HepG2 (cell line): ENCODE measurements at regions not wholly inside any gene's neighbourhood (a gene's known extent, or its start where the extent isn't known, plus 50 kb on each side); places are given as distances from the start of the nearest gene placed in this dataset.

Source experiments
- ATAC-seq: fragments of 200-7000 bp; cut with Tn5 transposase; 3 replicates; pipeline ENCODE4 v1.9.1; 2020; ENCODE audit warnings: mild to moderate bottlenecking, moderate library complexity
- BruUV-seq: library from RNA; stranded (reverse); fragments of 400-500 nt; replicated peaks from 2 replicates; lab custom pipeline; 2021; lab: Mats Ljungman, UMichigan
- CTCF ChIA-PET: fragments of 300-600 bp; formaldehyde crosslinking; extraction: SDS; loops from one replicate; lab custom pipeline; 2021; ENCODE audit warnings: low total read pairs, inconsistent platforms, low intra/inter-chr PET ratio; lab: Yijun Ruan, JAX
- POLR2A ChIA-PET: fragments of 350-600 bp; sonication (Branson Sonifier 250); formaldehyde crosslinking; loops from one replicate; lab custom pipeline; 2020; ENCODE audit warnings: antibody characterized with exemption, inconsistent platforms; lab: Yijun Ruan, JAX
- DNase-seq: peaks from one replicate; pipeline ENCODE4 v3.0.0-alpha.2; 2015; ENCODE audit warnings: low spot score
- FAIRE-seq: peaks from 3 replicates; lab custom pipeline; 2011; peaks lifted over from hg19 to GRCh38; lab: Jason Lieb, UNC
- H2AFZ ChIP-seq: one replicate; pipeline ENCODE4 v1.6.1; 2011; ENCODE audit warnings: low read length, inconsistent platforms
- H3K27ac ChIP-seq: fragments of 300-600 bp; 3 replicates; pipeline ENCODE4 v1.8.0; 2011; ENCODE audit warnings: mixed run types, mild to moderate bottlenecking, mixed read lengths, low read length, inconsistent platforms; ENCODE audit not compliant: insufficient read depth; ENCODE audit errors: extremely low read length
- H3K27me3 ChIP-seq, 2 experiments: fragments of 200-600 bp in 1 of 2; 2 replicates in 1 of 2; 3 replicates in 1 of 2; pipeline versions ENCODE4 v1.6.0 to v1.8.0; 2011; ENCODE audit warnings: low read length in 2 of 2, mild to moderate bottlenecking in 2 of 2, moderate library complexity in 2 of 2, inconsistent platforms in 1 of 2; ENCODE audit not compliant: insufficient read depth in 2 of 2, control insufficient read depth in 1 of 2
- H3K36me3 ChIP-seq, 2 experiments: fragments of 200-600 bp in 1 of 2; replicated peaks in 1 of 2; 2 replicates in 1 of 2; 3 replicates in 1 of 2; pipeline versions ENCODE4 v1.5.1 to v1.8.0; 2011; ENCODE audit warnings: low read length in 2 of 2, inconsistent platforms in 1 of 2; ENCODE audit not compliant: insufficient read depth in 2 of 2, control insufficient read depth in 1 of 2
- H3K4me1 ChIP-seq: 2 replicates; pipeline ENCODE4 v1.5.1; 2012; ENCODE audit warnings: low read length, inconsistent platforms; ENCODE audit not compliant: insufficient read depth
- H3K4me2 ChIP-seq: 2 replicates; pipeline ENCODE4 v1.6.0; 2011; ENCODE audit warnings: low read depth, low read length, inconsistent platforms
- H3K4me3 ChIP-seq, 3 experiments: fragments of 200-600 bp in 1 of 3; sonication (generic), shearing (Covaris generic) in 1 of 3; replicated peaks in 1 of 3; 2 replicates each; pipeline ENCODE4 v1.5.1; 2011 to 2016; ENCODE audit warnings: low read length in 3 of 3, inconsistent platforms in 2 of 3, low read depth in 2 of 3, mild to moderate bottlenecking in 2 of 3, control low read depth in 1 of 3, mixed read lengths in 1 of 3; ENCODE audit not compliant: insufficient read depth in 1 of 3
- H3K79me2 ChIP-seq: one replicate; pipeline ENCODE4 v1.6.1; 2011; ENCODE audit warnings: low read length, inconsistent platforms; ENCODE audit not compliant: insufficient read depth
- H3K9ac ChIP-seq: 2 replicates; pipeline ENCODE4 v1.6.0; 2011; ENCODE audit warnings: mild to moderate bottlenecking, low read depth, low read length, inconsistent platforms; ENCODE audit not compliant: insufficient read depth
- H3K9me3 ChIP-seq: 2 replicates; pipeline ENCODE4 v1.5.1; 2012; ENCODE audit warnings: mild to moderate bottlenecking, low read length
- H4K20me1 ChIP-seq: 2 replicates; pipeline ENCODE4 v1.6.0; 2011; ENCODE audit warnings: inconsistent platforms, mild to moderate bottlenecking, low read length, moderate library complexity; ENCODE audit not compliant: insufficient read depth
- AHR ChIP-seq: IDR thresholded peaks from 2 replicates; pipeline ENCODE4 v1.6.1; 2018; ENCODE audit warnings: missing genetic modification reagents, missing compliant biosample characterization
- CEBPB ChIP-seq: IDR thresholded peaks from 2 replicates; pipeline ENCODE4 v1.6.1; 2011; ENCODE audit warnings: low read depth, low read length, improper control_type of control experiment, borderline replicate concordance
- HMGXB3 ChIP-seq: sonication (generic); formaldehyde crosslinking; IDR thresholded peaks from 2 replicates; pipeline ENCODE4 v1.4.0; 2020; ENCODE audit warnings: missing genetic modification reagents, borderline replicate concordance
- NR3C1 ChIP-seq: sonication (generic); formaldehyde crosslinking; IDR thresholded peaks from 2 replicates; pipeline ENCODE4 v1.4.0; 2020; ENCODE audit warnings: missing genetic modification reagents
- THAP7 ChIP-seq: sonication (generic); formaldehyde crosslinking; IDR thresholded peaks from 2 replicates; pipeline ENCODE4 v1.8.1; 2023; ENCODE audit warnings: mild to moderate bottlenecking, missing genetic modification reagents
- ZFP1 ChIP-seq: IDR thresholded peaks from 2 replicates; pipeline ENCODE4 v1.6.1; 2016
- ZNF510 ChIP-seq: sonication (generic); formaldehyde crosslinking; IDR thresholded peaks from 2 replicates; pipeline ENCODE4 v1.4.0; 2020; ENCODE audit warnings: low read depth, mild to moderate bottlenecking, missing genetic modification reagents
- ZNF570 ChIP-seq: sonication (generic); formaldehyde crosslinking; IDR thresholded peaks from 2 replicates; pipeline ENCODE4 v1.4.0; 2020; ENCODE audit warnings: mild to moderate bottlenecking, missing genetic modification reagents, borderline replicate concordance
- ZNF616 ChIP-seq: sonication (generic); formaldehyde crosslinking; IDR thresholded peaks from 2 replicates; pipeline ENCODE4 v1.5.0; 2020; ENCODE audit warnings: low read depth, mild to moderate bottlenecking, missing genetic modification reagents
- WGBS: methylation state at CpG from one replicate; pipeline ENCODE4 v1.1.6; 2017; ENCODE audit warnings: low lambda C conversion rate; 5-methylcytosine and 5-hydroxymethylcytosine counted together
- in situ Hi-C: cut with HindIII; loops from 2 replicates; pipeline ENCODE4 v1.10.0; 2017; ENCODE audit warnings: low pct_unique_long_range_greater_than_20kb; ENCODE audit not compliant: extremely low pct_ligation_motif_present
- intact Hi-C: fragments of 100-400 bp; cut with micrococcal nuclease; formaldehyde crosslinking; loops from one replicate; pipeline ENCODE4 v1.10.0; 2022; ENCODE audit not compliant: unreplicated experiment

DNA sequence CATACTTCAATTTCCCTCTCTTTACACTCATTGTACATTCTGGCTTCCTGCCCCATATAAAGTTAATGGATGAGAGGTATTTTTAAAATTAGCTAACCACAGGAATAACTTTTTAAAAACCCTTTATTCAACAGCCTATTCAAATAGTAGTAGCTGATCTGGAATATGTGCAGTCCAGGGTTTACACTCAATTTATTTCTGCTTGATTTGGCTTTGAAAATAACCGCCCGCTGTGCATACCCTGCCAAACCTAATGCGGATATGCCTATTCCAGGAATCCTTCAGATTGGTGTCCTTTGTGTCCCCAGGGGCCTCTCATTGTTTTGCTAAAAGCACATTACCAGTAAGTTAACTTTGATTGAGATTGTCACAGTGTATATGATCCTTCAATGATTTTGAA is 1686.2 kb downstream of the PLA2G4A start:
- POLR2A ChIA-PET, result no interaction called here
- DNase-seq, result no peak
- H3K27ac ChIP-seq, result no peak overlapping the region
- H3K9me3 ChIP-seq, result no peaks in the 10 kb centered on the region
- FAIRE-seq, result no peak
- H3K27me3 ChIP-seq, result no peaks in the 10 kb centered on the region
- no peaks in the 10 kb centered on the region for H3K36me3 ChIP-seq
- TF ChIP-seq HMGXB3 (CRISPR knock-in tag) (no peak), ZNF616 (CRISPR knock-in tag) (no peak), ZNF510 (CRISPR knock-in tag) (no peak), ZNF570 (CRISPR knock-in tag) (no peak), AHR (CRISPR knock-in tag) (no peak), THAP7 (CRISPR knock-in tag) (no peak), NR3C1 (no peak), CEBPB (no peak), ZFP1 (no peak)
- intact Hi-C loops, result no loop called here
- H3K79me2 ChIP-seq, result no peaks in the 10 kb centered on the region
- H3K4me2 ChIP-seq, result no peak overlapping the region
- H4K20me1 ChIP-seq, result no peaks in the 10 kb centered on the region
- no peak overlapping the region for H3K9ac ChIP-seq
- no TSS peak for BruUV-seq
- no peak overlapping the region for H3K4me3 ChIP-seq
- WGBS, result 3% methylated on average over 3 of the region's 3 CpGs
- in situ Hi-C loops, result no loop called here
- no peak for ATAC-seq
- H3K4me1 ChIP-seq, result no peaks in the 10 kb centered on the region
- no peak overlapping the region for H2AFZ ChIP-seq
- CTCF ChIA-PET, result no interaction called here
